HG02763 (cell line): ENCODE measurements at regions not wholly inside any gene's neighbourhood (a gene's known extent, or its start where the extent isn't known, plus 50 kb on each side); places are given as distances from the start of the nearest gene placed in this dataset.
"Not testable (repeated sequence)": the region's sequence is repeated elsewhere in the genome, so short reads cannot be mapped to it uniquely, and the experiment has no call there.

ENCODE experiments used
- ATAC-seq: cut with Tn5 transposase; IDR thresholded peaks from one replicate; pipeline ENCODE4 v1.9.1; 2021; ENCODE audit warnings: mild to moderate bottlenecking, moderate library complexity; ENCODE audit not compliant: unreplicated experiment

GRCh38 chr6:122143813-122144601 is 255.4 kb upstream of the HSF2 start:
- ATAC-seq, result no peak

GRCh38 chr6:122145246-122145645 is 254.2 kb upstream of the HSF2 start:
- ATAC-seq, result no peak

GRCh38 chr6:122145741-122146240 is 253.7 kb upstream of the HSF2 start:
- no peak for ATAC-seq

GRCh38 chr6:122147291-122147690 is 252.2 kb upstream of the HSF2 start:
- no peak for ATAC-seq

- no peak for ATAC-seq
These were observed 248.4 kb upstream of the HSF2 start for GRCh38 chr6:122151066-122151465.

- ATAC-seq, result no peak
These were observed 247.7 kb upstream of the HSF2 start for GRCh38 chr6:122151763-122152162.

GRCh38 chr6:122153557-122153956 is 245.9 kb upstream of the HSF2 start:
- ATAC-seq, result no peak

GRCh38 chr6:122154155-122154554 is 245.3 kb upstream of the HSF2 start:
- ATAC-seq, result no peak

- ATAC-seq, result no peak
These were observed 244.4 kb upstream of the HSF2 start for GRCh38 chr6:122154912-122155575.

GRCh38 chr6:122161136-122161535 is 238.3 kb upstream of the HSF2 start:
- no peak for ATAC-seq

GRCh38 chr6:122165014-122165413 is 234.4 kb upstream of the HSF2 start:
- no peak for ATAC-seq

- no peak for ATAC-seq
These were observed 229.2 kb upstream of the HSF2 start for GRCh38 chr6:122170274-122170673.

- ATAC-seq, result no peak
These were observed 220.5 kb upstream of the HSF2 start for GRCh38 chr6:122178988-122179387.

GRCh38 chr6:122180132-122180531 is 219.3 kb upstream of the HSF2 start:
- no peak for ATAC-seq

GRCh38 chr6:122182061-122182460 is 217.4 kb upstream of the HSF2 start:
- ATAC-seq, result no peak

- no peak for ATAC-seq
These were observed 215.0 kb upstream of the HSF2 start for GRCh38 chr6:122184401-122184827.

- not testable (repeated sequence) for ATAC-seq
These were observed 214.0 kb upstream of the HSF2 start for GRCh38 chr6:122185458-122185857.

- no peak for ATAC-seq
These were observed 212.3 kb upstream of the HSF2 start for GRCh38 chr6:122187186-122187585.

GRCh38 chr6:122198922-122199321 is 200.5 kb upstream of the HSF2 start:
- no peak for ATAC-seq

GRCh38 chr6:122200440-122200839 is 199.0 kb upstream of the HSF2 start:
- ATAC-seq, result no peak

- no peak for ATAC-seq
These were observed 196.8 kb upstream of the HSF2 start for GRCh38 chr6:122202576-122203137.

GRCh38 chr6:122207061-122207460 is 192.4 kb upstream of the HSF2 start:
- no peak for ATAC-seq
